ENCODE measurements at regions not wholly inside any gene's neighbourhood (a gene's known extent, or its start where the extent isn't known, plus 50 kb on each side); places are given as distances from the start of the nearest gene placed in this dataset.

GRCh38 chr2:128797533-128797932 is 478.9 kb upstream of the HS6ST1 start:
- no peak for TF ChIP-seq CTCF (IDR thresholded peaks at IDR 0.05)
- no peak for TF ChIP-seq POLR2AphosphoS5 (IDR thresholded peaks at IDR 0.05)
- no peak for TF ChIP-seq POLR2A (IDR thresholded peaks at IDR 0.05)
- no peak for TF ChIP-seq EP300 (IDR thresholded peaks at IDR 0.05)

All from gastroesophageal sphincter (tissue), 3 donors.